Raji (cell line): ENCODE measurements at regions not wholly inside any gene's neighbourhood (a gene's known extent, or its start where the extent isn't known, plus 50 kb on each side); places are given as distances from the start of the nearest gene placed in this dataset.

Experiments used
- POLR2A ChIP-seq: IDR thresholded peaks from 2 replicates; pipeline ENCODE4 v1.6.1; 2011; ENCODE audit warnings: low read depth, low read length, control low read depth; ENCODE audit not compliant: insufficient read depth

DNA sequence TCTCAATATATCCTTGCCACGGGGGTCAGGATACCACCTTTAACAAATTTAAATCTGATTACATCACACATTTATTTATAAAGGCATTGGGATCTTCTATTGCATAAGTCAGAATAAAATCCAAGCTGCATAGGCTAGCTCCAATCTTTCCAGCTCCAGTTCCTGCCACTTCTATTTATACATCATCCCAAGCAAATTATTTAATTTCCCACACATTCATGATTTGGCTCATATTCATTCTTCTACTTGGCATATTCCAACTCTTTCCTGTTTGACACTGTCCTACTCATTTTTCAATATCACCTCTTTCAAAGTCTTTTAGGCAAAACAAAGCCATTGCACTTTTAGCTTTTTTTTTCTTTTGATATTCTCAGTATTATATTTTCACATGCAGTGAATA lies 579.0 kb upstream of the FZD8 start:
- no peak for TF ChIP-seq POLR2A

DNA sequence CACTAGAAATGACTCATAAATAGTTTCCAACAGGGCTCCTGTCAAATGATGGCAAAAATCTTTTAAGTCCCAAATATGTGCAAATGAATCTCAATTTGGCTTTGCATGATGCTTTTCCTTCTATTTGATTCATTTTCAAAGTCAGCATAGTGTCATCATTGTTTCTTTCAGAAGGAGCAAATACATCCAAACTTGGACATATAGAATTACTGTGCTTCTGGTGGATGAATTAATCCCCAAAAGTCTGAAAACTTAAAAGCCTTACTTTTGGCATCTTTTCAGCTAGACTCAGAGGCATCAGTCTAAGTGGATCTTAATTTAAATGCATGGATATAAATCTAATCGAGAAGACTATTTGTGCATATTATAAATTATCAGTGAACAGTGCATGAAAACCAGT lies 578.1 kb upstream of the FZD8 start:
- TF ChIP-seq POLR2A = no peak

DNA sequence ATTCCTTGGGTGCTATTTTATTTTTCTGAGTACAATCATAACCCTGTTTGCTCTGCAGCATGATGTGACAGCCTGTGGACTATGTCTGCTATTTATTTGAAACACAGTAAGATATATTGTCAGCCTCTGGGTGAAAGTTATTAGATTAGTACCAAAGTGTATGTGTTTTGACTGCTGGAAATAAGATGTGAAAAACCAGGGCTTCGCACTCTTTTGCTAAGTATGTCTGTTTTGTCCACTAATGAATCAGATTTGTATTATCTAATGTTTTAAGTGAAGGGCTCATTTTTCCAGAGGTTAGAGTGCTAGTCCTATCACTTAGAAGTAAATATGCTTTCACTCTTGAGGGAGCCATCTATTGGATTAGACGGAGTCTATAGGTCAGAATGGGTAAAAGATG lies 569.8 kb upstream of the FZD8 start:
- no peak for TF ChIP-seq POLR2A

DNA sequence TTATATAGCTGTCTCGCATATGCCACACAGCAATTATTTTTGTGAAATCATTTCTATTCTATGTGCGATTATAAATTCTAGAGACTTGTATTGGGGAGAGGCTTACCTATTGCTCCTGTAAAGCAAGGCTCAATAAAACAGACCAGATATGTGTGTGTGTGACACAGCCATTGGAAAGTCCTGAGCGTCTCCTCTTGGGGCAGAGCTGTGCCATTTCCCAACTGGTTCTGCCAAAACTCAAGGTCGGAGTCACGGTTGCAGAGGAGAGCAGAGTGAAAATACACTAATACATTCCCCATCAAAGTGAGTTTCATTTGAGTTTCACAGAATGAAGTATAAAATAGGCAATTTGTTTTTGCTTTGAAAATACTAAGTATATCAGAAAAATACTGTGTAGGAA lies 567.4 kb upstream of the FZD8 start:
- no peak for TF ChIP-seq POLR2A

DNA sequence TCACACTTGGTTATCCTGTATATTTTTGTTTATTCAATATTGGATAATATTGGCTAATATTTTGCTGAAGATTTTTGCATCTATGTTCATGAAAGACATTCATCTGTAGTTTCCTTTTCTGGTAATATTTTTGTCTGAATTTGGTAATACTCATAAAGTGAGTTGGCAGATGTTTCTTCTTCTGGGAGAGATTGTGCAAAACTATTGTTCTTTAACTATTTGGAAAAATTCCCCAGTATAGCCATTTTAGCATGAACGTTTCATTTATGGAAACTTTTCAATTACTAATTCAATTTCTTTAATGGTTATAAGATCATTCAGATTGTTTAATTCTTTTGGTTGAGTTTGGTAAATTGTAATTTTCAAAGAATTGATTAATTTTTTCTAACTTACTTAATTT lies 560.8 kb upstream of the FZD8 start:
- no peak for TF ChIP-seq POLR2A

DNA sequence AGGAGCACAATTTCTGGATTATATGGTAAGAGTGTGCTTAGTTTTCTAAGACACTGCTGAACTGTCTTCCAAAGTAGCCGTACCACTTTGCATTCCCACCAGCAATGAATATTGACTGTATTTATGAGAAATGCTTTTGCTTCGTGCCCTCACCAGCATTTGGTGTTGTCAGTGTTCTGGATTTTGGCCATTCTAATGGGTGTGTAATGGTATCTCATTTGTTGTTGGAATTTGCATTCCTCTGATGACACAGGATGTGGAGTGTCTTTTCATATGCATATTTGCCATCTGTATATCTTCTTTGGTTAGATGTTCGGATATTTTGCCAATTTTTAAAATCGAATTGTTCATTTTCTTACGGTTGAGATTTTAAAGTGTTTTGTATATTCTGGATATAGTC lies 558.5 kb upstream of the FZD8 start:
- no peak for TF ChIP-seq POLR2A

DNA sequence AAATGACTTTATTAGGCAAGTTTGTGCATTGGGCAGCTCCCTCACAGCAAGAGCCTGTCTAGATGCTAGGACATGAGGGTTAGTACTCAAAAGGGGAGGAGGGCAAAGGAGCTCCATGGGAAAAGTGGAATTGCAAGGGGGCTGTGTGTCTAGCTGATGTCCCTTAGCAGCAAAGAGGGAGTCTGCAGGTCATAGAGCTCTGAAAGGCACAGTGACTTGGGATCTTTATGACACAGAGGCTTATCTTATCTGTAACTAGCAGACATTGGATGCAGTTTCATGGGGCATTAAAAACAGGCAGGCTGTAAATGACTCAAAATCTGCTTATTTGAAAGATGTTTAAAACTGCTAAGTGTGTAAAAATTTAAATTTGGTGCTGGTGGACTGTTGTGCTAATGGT lies 556.2 kb upstream of the FZD8 start:
- no peak for TF ChIP-seq POLR2A

DNA sequence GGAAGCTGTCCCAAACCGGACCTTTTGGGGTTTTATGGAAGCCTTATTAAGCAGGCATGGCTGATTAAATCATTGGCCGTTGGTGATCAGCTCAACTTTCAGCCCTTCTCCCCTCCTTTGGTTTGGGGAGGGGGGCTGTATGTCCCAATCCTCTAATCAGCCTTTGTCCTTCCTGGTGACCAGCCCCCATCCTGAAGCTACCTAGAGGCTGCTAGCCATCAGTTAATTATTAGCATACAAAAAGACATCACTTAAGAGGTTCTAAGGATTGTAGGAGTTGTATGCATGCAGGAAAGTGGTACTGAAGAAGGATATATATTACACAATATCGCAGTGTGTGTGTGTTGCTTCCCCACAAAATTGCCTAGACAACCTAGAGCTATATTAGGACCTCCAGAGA lies 553.3 kb upstream of the FZD8 start:
- TF ChIP-seq POLR2A = no peak

DNA sequence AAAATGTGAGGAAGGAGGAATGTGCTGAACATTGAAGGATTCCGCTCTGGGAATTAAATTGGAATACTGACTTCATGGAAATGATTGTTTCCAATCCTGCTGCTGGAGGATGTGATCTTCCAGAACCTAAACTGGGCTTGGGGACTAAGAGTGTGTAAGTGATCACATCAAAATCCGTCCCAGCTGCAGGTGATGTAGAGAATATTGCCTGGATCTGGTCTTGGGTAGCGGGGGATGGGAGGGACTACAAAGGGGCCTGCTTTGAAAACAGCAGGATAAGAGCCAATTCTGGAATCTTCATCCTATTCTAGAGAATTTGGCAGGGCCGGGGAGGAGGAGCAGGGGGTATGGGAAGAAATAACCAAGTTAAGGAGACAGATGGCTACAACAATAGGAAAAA lies 552.2 kb upstream of the FZD8 start:
- TF ChIP-seq POLR2A = no peak

DNA sequence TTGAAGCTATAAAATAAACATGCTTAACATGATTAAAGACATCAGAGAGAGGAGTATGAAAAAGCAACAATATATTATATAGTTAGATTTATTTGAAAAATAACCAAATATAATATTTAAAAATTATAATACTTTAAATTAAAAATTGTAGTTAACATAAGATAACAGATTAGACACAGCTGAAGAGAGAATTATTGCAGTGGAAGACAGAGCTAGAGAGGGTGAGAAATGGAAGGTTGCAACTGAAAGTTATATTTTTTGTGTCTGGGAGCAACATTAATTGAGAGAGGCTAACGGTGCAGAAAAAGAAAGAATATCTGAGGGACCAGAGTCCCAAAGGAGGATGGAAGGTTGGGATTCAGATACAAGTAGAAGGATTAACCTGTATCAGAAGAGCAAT lies 548.9 kb upstream of the FZD8 start:
- TF ChIP-seq POLR2A = no peak

DNA sequence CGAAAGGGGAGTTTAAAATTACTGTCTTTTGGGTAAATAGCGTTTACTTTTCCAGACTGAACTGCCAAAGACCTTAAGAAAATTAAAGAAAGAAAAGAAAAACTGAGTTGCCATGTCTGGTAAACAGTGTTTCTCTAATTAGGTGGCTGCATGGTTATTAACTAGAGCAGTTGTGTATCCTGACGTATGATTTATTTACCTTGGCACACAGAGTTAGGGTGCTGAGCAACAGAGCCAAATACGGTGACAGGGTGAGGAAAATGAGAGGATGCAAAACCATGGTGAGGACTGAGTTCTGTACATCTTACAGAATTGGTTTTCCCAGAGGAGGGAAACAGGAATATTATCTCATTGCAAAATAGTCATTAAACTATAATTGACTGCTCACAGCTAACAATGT lies 546.4 kb upstream of the FZD8 start:
- no peak for TF ChIP-seq POLR2A

DNA sequence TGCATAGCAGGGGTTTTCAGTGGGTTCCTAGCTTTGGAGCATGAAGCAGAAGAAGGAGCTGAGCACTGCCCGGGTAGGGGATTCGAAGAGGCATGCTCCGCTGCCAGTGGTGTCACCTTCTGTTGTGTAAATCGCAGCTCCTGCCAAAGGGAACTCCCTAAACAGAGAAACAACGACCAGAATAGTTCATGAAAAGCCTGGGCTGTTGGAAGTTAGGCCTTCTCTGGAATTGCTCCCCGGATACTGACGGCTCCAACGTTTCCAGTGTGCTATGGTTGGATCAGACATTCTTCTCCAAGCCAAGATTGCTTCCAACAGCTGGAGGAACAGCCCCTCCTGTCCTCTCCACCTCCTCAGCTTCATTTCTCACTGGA lies 546.0 kb upstream of the FZD8 start:
- no peak for TF ChIP-seq POLR2A

DNA sequence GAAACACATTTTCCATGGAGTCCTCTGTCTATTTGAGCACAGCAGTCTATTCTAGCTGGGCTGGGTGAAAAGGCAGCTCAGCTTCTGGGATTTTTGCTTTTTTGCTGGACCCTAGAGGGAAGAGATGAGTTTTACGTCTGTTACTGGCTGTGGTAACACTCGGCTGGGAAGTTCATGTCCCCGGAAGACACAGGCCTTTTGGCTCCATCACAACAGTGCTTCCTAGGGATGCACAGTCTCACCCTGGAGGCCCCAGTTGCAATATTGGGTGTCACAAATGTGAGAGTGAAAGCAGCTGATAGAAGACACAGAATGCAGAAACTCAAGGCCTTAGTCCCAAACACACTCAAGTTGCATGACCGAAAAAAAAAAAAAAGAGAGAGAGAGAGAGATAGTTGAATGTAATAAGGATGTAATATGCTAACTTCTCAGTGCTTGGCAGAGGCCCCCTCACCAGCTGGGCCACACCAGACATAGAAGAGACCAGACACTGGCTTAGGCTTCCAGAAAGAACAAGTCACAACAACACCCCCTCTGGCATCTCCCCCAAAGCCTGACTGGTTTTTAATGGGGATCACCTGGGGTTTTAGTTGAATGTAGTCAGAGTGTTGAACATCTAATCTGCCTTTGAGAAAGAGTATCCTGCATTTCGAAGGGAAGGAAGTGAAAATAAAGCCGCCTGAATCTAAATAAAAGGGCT lies 545.4 kb upstream of the FZD8 start:
- TF ChIP-seq POLR2A = no peak

DNA sequence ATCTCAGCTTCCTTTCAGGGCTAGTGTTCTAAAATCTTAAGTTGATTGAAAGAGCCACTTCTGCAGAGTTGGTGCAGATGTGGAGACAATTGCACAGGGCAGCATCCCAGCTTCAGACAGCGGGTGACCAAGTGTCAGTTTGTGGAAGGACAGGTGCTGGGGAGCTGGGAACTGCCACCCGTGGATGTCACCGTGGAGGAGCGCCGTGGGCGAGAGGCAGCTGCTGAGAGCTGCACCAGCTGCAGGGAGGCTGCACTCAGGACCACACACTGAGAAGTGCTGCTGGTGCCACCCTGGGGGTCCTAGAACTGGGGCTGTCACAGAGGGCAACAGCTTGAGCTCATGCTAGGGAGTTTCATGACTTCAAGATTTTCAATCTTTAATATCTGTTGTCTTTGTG lies 543.0 kb upstream of the FZD8 start:
- TF ChIP-seq POLR2A = no peak

DNA sequence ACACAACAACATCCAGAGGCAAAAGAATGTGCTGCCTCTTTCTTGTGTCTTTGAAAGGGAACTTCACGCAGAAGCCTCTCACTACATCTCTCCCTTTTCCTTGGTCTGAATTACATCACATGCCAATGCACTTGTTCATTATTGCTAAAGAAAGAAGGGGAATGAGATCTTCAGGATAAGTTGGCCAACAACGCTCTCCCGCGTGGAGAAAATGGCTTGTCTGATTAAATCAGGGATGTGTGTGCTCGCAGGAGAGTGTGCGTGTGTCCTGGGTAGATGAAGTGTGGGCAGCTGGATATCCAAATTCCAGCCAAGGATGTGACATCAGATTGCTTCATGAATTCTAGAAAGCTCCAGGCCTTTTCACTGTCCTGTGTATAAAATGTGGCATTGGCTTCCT lies 541.6 kb upstream of the FZD8 start:
- no peak for TF ChIP-seq POLR2A

DNA sequence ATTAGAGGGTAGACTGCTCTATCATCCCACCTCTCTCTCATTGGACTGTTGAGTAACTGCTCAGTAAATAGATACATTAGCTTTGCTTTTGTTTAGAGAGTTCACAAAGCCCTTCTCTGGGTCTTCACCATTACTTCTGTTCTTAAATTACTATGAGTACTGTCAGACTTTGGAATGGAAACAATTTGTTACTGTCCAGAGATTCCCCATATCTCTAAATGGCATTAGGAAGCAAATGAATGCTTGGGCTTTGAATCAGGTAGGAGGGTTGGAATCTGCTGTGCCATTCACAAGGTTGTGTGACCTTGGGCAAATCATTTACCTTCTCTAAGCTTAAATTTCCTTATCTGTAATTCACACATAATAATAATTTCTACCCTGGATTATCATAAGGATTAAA lies 541.0 kb upstream of the FZD8 start:
- TF ChIP-seq POLR2A = no peak

DNA sequence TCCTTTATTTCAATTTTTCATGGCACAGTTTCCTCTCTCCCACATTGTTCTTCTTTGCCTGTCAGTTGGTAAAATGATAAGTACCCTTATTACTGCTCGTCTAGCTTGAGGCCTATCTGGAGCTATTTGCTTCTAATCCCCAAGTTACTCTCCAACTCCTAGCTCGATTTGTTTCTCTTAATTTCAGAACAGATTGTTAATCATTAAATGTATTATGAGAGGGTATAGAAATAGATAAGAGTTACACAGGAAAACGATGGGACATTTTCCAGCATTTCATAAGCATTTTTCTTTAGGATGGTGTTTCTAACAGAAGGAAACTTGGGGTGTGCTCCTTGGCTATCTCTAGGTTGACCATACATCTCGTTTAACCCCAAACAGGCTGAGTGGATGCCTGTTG lies 540.5 kb upstream of the FZD8 start:
- no peak for TF ChIP-seq POLR2A
